IMR-90 (cell line): ENCODE measurements at regions not wholly inside any gene's neighbourhood (a gene's known extent, or its start where the extent isn't known, plus 50 kb on each side); places are given as distances from the start of the nearest gene placed in this dataset.

Source experiments
- ATAC-seq: fragments of 200-7000 bp; cut with Tn5 transposase; 2 replicates; pipeline ENCODE4 v1.9.1; 2020; ENCODE audit warnings: low read depth, mild to moderate bottlenecking, moderate library complexity
- BruUV-seq: library from RNA; stranded (reverse); fragments of 400-500 nt; replicated peaks from 2 replicates; lab custom pipeline; 2021; lab: Mats Ljungman, UMichigan
- CTCF ChIA-PET: fragments of 300-600 bp; formaldehyde crosslinking; extraction: SDS; loops from one replicate; lab custom pipeline; 2021; ENCODE audit warnings: antibody characterized with exemption; lab: Yijun Ruan, JAX
- POLR2A ChIA-PET: fragments of 300-600 bp; sonication (Branson Sonifier 250); formaldehyde crosslinking; loops from one replicate; lab custom pipeline; 2022; ENCODE audit warnings: antibody characterized with exemption; ENCODE audit not compliant: unreplicated experiment; lab: Charles Lee
- DNase-seq: peaks from one replicate; pipeline ENCODE4 v3.0.0; 2013
- H2AFZ ChIP-seq: replicated peaks from 2 replicates; pipeline ENCODE3; 2013; ENCODE audit warnings: low read length, mild to moderate bottlenecking; ENCODE audit not compliant: poor library complexity
- H2AK5ac ChIP-seq: 2 replicates; pipeline ENCODE4 v1.6.1; 2013; ENCODE audit warnings: low read depth, low read length, inconsistent platforms
- H2AK9ac ChIP-seq: replicated peaks from 2 replicates; pipeline ENCODE3; 2013; ENCODE audit warnings: mild to moderate bottlenecking, low read depth, low read length, moderate library complexity; ENCODE audit not compliant: poor library complexity
- H2BK120ac ChIP-seq: 2 replicates; pipeline ENCODE4 v1.6.1; 2013; ENCODE audit warnings: low read depth, low read length, inconsistent platforms
- H2BK15ac ChIP-seq: 3 replicates; pipeline ENCODE4 v1.6.1; 2013; ENCODE audit warnings: low read depth, low read length, inconsistent platforms
- H2BK20ac ChIP-seq: 2 replicates; pipeline ENCODE4 v1.6.1; 2013; ENCODE audit warnings: low read depth, mild to moderate bottlenecking, inconsistent platforms, low read length, moderate library complexity
- H2BK5ac ChIP-seq: 2 replicates; pipeline ENCODE4 v1.6.1; 2013; ENCODE audit warnings: mild to moderate bottlenecking, low read depth, low read length, inconsistent platforms; ENCODE audit not compliant: poor library complexity, severe bottlenecking
- H3K14ac ChIP-seq: replicated peaks from 2 replicates; pipeline ENCODE4 v1.6.1; 2013; ENCODE audit warnings: low read depth, low read length, inconsistent platforms
- H3K18ac ChIP-seq: 2 replicates; pipeline ENCODE4 v1.6.1; 2013; ENCODE audit warnings: low read depth, low read length, control low read depth
- H3K23ac ChIP-seq: 2 replicates; pipeline ENCODE4 v1.6.1; 2013; ENCODE audit warnings: low read depth, low read length, inconsistent platforms
- H3K27ac ChIP-seq: 2 replicates; pipeline ENCODE4 v1.5.1; 2013; ENCODE audit warnings: mild to moderate bottlenecking, control low read depth, low read length; ENCODE audit not compliant: insufficient read depth
- H3K27me3 ChIP-seq: 2 replicates; pipeline ENCODE4 v1.6.1; 2013; ENCODE audit warnings: low read length; ENCODE audit not compliant: control insufficient read depth, insufficient read depth
- H3K36me3 ChIP-seq: 2 replicates; pipeline ENCODE4 v1.6.1; 2013; ENCODE audit warnings: low read length, mixed read lengths; ENCODE audit not compliant: control insufficient read depth, insufficient read depth
- H3K4ac ChIP-seq: 2 replicates; pipeline ENCODE4 v1.6.1; 2013; ENCODE audit warnings: low read depth, low read length, inconsistent platforms
- H3K4me1 ChIP-seq: 2 replicates; pipeline ENCODE4 v1.6.1; 2013; ENCODE audit warnings: low read length, mixed read lengths; ENCODE audit not compliant: control insufficient read depth, insufficient read depth
- H3K4me2 ChIP-seq: 2 replicates; pipeline ENCODE4 v1.6.1; 2013; ENCODE audit warnings: low read depth, mild to moderate bottlenecking, control low read depth, low read length, moderate library complexity
- H3K4me3 ChIP-seq: 2 replicates; pipeline ENCODE4 v1.5.1; 2013; ENCODE audit warnings: low read depth, mild to moderate bottlenecking, control low read depth, low read length, moderate library complexity; ENCODE audit not compliant: insufficient read depth
- H3K56ac ChIP-seq: 2 replicates; pipeline ENCODE4 v1.6.1; 2013; ENCODE audit warnings: low read length, inconsistent platforms; ENCODE audit not compliant: insufficient read depth; ENCODE audit errors: extremely low read depth
- H3K79me1 ChIP-seq, 2 experiments: 2 replicates each; pipeline ENCODE4 v1.6.1; 2013; ENCODE audit warnings: low read length in 2 of 2, inconsistent platforms in 1 of 2, low read depth in 1 of 2
- H3K9ac ChIP-seq: 2 replicates; pipeline ENCODE4 v1.6.1; 2013; ENCODE audit warnings: low read depth, low read length, control low read depth
- H3K9me1 ChIP-seq: 2 replicates; pipeline ENCODE4 v1.6.1; 2013; ENCODE audit warnings: low read length, inconsistent platforms; ENCODE audit not compliant: insufficient read depth
- H3K9me3 ChIP-seq: 2 replicates; pipeline ENCODE4 v1.6.1; 2013; ENCODE audit warnings: low read length; ENCODE audit not compliant: control insufficient read depth, insufficient read depth
- H4K20me1 ChIP-seq: 2 replicates; pipeline ENCODE4 v1.6.1; 2013; ENCODE audit warnings: low read length, inconsistent platforms; ENCODE audit not compliant: insufficient read depth
- H4K5ac ChIP-seq: 2 replicates; pipeline ENCODE4 v1.6.1; 2013; ENCODE audit warnings: mild to moderate bottlenecking, low read depth, low read length, control low read depth
- H4K8ac ChIP-seq, 2 experiments: 2 replicates each; pipeline ENCODE4 v1.6.1; 2013; ENCODE audit warnings: low read depth in 2 of 2, low read length in 2 of 2, control low read depth in 1 of 2, inconsistent platforms in 1 of 2
- H4K91ac ChIP-seq: 2 replicates; pipeline ENCODE4 v1.6.1; 2013; ENCODE audit warnings: low read depth, low read length, inconsistent platforms; ENCODE audit not compliant: insufficient read depth
- BHLHE40 ChIP-seq: fragments of 150-350 bp; IDR thresholded peaks from 2 replicates; pipeline ENCODE4 v1.6.1; 2016; ENCODE audit warnings: mild to moderate bottlenecking, low read depth, low read length
- MXI1 ChIP-seq: IDR thresholded peaks from 2 replicates; pipeline ENCODE4 v1.6.1; 2012; ENCODE audit warnings: low read depth, mild to moderate bottlenecking, low read length, moderate library complexity, borderline replicate concordance
- RCOR1 ChIP-seq: IDR thresholded peaks from 2 replicates; pipeline ENCODE4 v1.6.1; 2012; ENCODE audit warnings: mild to moderate bottlenecking, low read length, improper control_type of control experiment; ENCODE audit not compliant: insufficient replicate concordance
- USF2 ChIP-seq: fragments of 150-350 bp; IDR thresholded peaks from 2 replicates; pipeline ENCODE4 v1.6.1; 2017; ENCODE audit warnings: mild to moderate bottlenecking, antibody characterized with exemption, low read length, low read depth
- WGBS, 2 experiments: methylation state at CpG; one replicate each; pipeline versions ENCODE4 v1.1.5 to v1.1.7; 2013; ENCODE audit warnings: missing lambda C conversion rate in 2 of 2; ENCODE audit not compliant: insufficient read length in 1 of 2; ENCODE audit errors: extremely low coverage in 2 of 2; 5-methylcytosine and 5-hydroxymethylcytosine counted together
- dilution Hi-C: fragments of 300-500 bp; cut with HindIII; formaldehyde crosslinking; loops from one replicate; pipeline ENCODE4 v1.14.3; 2018; ENCODE audit warnings: low sequenced_read_pairs; ENCODE audit not compliant: unreplicated experiment
- in situ Hi-C: fragments of 300-500 bp; cut with MboI; formaldehyde crosslinking; loops from 3 replicates; pipeline ENCODE4 v1.14.3; 2019; ENCODE audit warnings: low sequenced_read_pairs, inconsistent platforms, mixed read lengths
- intact Hi-C: fragments of 100-400 bp; cut with micrococcal nuclease; formaldehyde crosslinking; loops from 2 replicates; pipeline ENCODE4 v1.10.0; 2022

- H3K4me1 ChIP-seq: peaks cover 30% of the 10 kb centered on the region
- H3K36me3 ChIP-seq: no peaks in the 10 kb centered on the region
- peak overlapping the region; percentile 68 for H2AFZ ChIP-seq
- peak; percentile 88 for TF ChIP-seq BHLHE40
- no peak for TF ChIP-seq RCOR1
- TF ChIP-seq MXI1: peak; percentile 65; the same call in 1 of the 2 replicates
- peak; percentile 79 for TF ChIP-seq USF2
- H3K56ac ChIP-seq: no peak overlapping the region
- H2AK5ac ChIP-seq: peak overlapping the region; percentile 27; the same call in 1 of the 2 replicates
- peak overlapping the region; percentile 33; the same call in 1 of the 2 replicates for H2BK20ac ChIP-seq
- peak overlapping the region; percentile 83 for H3K4ac ChIP-seq
- ChIA-PET POLR2A (interaction anchor here (0.6 kb wide), 1 partner anchor 1382 kb away, joined by 4 read pairs; no protein-coding TSS in a partner anchor), CTCF (no interaction called here)
- peaks cover 24% of the 10 kb centered on the region for H3K9me1 ChIP-seq
- DNase-seq (peak; percentile 86), ATAC-seq (peak; percentile 12; the same call in 1 of the 2 replicates)
- peak overlapping the region; percentile 50 for H2AK9ac ChIP-seq
- peak overlapping the region; percentile 40; the same call in 1 of the 2 replicates for H3K27ac ChIP-seq
- H4K8ac ChIP-seq: peak overlapping the region in 1 of 2 experiments; percentile 70; a peak in 1 of 4 replicates
- WGBS, 2 experiments: no CpG with 5 or more reads among the region's 12 CpGs
- H3K9ac ChIP-seq: no peak overlapping the region
- peaks cover 31 to 72% of the 10 kb centered on the region in 2 experiments for H3K79me1 ChIP-seq
- H3K18ac ChIP-seq: peak overlapping the region; percentile 1; the same call in 1 of the 2 replicates
- peak overlapping the region; percentile 92; the same call in 1 of the 2 replicates for H3K14ac ChIP-seq
- peak overlapping the region; percentile 75; the same call in 1 of the 2 replicates for H3K23ac ChIP-seq
- dilution Hi-C loops (no loop called here), in situ Hi-C loops (no loop called here), intact Hi-C loops (no loop called here)
- H2BK15ac ChIP-seq: no peak overlapping the region; the same call in 2 of the 3 replicates
- peaks cover 3% of the 10 kb centered on the region; the same call in 1 of the 2 replicates for H3K9me3 ChIP-seq
- H4K91ac ChIP-seq: peak overlapping the region; percentile 34
- H4K5ac ChIP-seq: no peak overlapping the region; the same call in 1 of the 2 replicates
- no peaks in the 10 kb centered on the region for H3K27me3 ChIP-seq
- H3K4me3 ChIP-seq: no peak overlapping the region
- peak overlapping the region; percentile 44 for H2BK5ac ChIP-seq
- peaks cover 10% of the 10 kb centered on the region; the same call in 1 of the 2 replicates for H4K20me1 ChIP-seq
- BruUV-seq: no TSS peak
- H2BK120ac ChIP-seq: 0 out of 2 replicates have a peak overlapping the region, but pooled peaks have one; percentile 66
- H3K4me2 ChIP-seq: no peak overlapping the region
These were observed 209.4 kb downstream of the SEC14L1 start for GRCh38 chr17:77349976-77350830.
